WI38 (cell line): ENCODE measurements at regions not wholly inside any gene's neighbourhood (a gene's known extent, or its start where the extent isn't known, plus 50 kb on each side); places are given as distances from the start of the nearest gene placed in this dataset.

Experiments
- H3K4me3 ChIP-seq: 2 replicates; pipeline ENCODE4 v1.5.1; 2011; ENCODE audit warnings: low read depth, mild to moderate bottlenecking, control low read depth, low read length
- TF ChIP-seq, protein P1 (sequence below): IDR thresholded peaks from 2 replicates; pipeline ENCODE4 v1.5.1; 2012; ENCODE audit warnings: low read depth, mild to moderate bottlenecking, control low read depth, low read length

DNA sequence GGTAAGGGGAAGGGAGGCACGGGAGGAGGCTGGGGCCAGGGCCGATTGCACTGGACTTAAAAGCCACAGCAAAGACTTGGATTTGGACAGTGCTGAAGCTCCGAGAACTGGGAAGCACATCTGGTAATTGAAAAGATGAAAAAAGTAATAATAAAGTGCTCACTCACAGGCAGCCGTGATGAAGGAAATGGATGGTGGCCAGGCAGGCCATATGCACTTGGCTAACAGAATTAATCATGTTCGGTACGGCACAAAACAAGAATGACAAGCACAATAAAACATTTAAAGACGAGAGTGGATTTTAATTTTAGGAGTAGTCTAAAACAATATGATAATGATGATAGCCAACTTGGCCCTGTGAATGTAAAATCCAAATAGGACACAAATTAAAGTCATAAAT, 154.3 kb downstream of the VRK1 start:
- no peak overlapping the region for H3K4me3 ChIP-seq
- TF ChIP-seq, protein P1, sequence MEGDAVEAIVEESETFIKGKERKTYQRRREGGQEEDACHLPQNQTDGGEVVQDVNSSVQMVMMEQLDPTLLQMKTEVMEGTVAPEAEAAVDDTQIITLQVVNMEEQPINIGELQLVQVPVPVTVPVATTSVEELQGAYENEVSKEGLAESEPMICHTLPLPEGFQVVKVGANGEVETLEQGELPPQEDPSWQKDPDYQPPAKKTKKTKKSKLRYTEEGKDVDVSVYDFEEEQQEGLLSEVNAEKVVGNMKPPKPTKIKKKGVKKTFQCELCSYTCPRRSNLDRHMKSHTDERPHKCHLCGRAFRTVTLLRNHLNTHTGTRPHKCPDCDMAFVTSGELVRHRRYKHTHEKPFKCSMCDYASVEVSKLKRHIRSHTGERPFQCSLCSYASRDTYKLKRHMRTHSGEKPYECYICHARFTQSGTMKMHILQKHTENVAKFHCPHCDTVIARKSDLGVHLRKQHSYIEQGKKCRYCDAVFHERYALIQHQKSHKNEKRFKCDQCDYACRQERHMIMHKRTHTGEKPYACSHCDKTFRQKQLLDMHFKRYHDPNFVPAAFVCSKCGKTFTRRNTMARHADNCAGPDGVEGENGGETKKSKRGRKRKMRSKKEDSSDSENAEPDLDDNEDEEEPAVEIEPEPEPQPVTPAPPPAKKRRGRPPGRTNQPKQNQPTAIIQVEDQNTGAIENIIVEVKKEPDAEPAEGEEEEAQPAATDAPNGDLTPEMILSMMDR, result no peak

DNA sequence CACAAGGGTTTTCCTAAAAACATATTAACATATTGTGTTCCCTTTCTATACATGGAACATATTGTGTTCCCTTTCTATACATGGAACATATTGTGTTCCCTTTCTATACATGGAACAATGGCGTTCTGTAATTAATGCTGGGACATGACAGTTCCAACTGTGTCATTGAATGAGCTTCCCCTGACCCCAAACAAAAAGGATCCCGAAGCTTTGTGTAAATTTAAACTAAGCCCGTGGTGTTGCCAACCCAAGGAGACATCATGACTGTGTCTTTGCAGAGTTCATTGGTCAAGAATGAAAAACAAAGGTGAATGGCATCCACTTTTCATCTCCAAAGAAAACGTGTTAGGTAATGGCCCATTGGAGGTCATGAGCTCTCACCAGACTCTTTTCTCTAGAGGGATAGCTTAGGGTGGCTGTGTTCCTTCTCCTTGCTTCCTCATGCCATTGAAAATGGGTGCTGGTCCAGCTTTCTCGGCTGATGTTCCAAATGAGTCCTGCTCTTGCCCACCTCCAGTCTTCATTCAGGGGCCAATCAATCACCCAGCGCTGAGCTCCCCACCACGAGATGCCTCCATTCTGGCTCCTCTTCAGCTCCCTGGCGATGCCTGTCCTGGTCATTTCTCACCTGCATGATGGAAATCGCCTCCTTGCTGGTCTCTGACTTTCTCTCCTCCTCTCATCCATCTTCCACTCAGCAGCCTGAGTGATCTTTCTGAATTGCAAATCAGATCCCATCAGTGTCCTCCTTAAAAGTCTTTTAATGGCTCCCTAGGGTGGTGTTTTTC, 156.1 kb downstream of the VRK1 start:
- H3K4me3 ChIP-seq, result no peak overlapping the region
- TF ChIP-seq, protein P1, result no peak

DNA sequence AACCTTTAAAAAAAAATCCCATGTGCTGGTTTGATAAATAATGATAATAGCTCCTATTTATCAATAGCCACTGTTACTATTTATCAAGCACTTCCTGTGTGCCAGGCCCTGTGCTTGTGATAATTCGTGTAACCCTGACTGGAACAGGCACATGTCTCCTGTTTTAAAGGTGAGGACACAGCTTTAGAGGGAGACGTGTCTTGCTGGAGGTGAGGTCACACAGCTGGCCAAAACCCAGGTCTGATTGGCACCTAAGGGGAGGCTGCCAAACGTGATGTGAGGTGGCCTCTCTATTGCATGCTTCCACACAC, 156.6 kb downstream of the VRK1 start:
- H3K4me3 ChIP-seq, result no peak overlapping the region
- TF ChIP-seq, protein P1, result no peak

DNA sequence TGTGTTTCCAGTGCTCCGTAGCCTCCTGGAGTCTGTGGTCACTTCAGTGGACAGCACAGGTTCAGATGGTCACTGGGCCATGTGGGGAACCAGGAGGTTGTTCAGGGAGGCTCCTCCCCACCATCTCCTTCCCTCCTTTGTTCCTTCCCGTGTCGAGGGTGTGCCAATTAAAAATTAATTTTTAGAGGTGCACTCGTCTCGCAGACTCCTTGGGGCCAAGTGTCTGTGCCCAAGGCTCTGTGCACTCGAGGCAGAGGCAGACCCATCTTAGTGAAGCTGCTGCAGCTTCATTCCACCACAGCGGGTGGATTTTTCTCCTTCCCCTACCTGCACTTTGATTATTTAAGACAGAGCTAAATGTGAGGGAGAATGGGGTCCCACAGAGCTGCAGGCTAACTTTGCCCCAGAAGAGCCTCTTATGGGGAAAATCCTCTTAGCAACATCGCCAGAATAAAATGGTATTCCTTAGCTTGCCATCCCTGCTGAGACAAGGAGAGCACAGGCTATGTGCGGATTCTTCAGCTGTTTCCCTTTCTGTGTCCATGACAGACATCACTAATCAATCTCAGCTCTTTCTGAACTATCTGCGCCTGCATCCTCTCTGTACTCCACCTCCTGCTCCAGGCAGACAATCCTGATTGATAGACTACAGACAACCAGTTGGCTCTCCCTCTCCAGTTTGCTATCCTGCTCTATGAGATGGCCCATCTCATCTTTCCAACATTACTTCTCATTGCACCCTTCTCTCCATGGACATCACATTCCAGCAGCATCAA, 159.5 kb downstream of the VRK1 start:
- no peak overlapping the region for H3K4me3 ChIP-seq
- TF ChIP-seq, protein P1, result no peak

DNA sequence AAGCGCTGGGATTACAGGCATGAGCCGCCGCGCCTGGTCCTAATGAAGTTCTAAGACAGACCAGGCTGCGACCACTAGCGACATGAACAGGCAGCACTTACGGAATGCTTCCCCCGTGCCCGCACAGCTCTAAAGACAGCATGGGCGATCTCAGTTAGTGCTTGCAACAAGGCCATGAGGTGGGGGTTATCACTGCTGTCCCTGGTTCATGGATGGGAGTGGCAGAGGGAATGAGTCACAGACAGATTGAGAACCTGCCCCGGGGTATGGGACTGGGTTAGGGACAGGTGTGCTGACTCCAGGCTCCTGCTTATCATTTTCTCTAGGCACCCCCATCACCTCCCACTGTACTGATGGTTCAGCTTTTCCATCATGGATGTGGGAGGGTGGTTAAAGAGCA, 160.9 kb downstream of the VRK1 start:
- no peak overlapping the region for H3K4me3 ChIP-seq
- TF ChIP-seq, protein P1, result no peak

DNA sequence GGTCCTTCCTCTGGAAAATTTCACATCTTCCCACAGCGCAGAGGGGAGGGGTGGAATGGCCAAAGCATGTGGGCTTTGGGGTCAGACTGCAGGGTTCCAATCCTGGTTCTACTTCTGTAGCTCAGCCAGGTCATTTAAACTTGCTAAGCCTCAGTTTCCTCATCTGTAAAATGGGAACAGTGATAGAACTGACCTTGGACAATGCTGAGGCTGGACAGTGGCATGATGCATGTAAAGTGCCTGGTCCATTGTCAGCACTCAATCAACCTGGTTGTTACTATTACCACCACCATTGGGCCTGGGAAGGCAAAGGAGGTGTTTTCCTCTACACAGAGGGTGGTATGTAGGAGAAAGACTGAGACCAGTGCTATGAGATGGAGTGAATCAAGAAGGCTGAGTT, 162.8 kb downstream of the VRK1 start:
- TF ChIP-seq, protein P1, result no peak

DNA sequence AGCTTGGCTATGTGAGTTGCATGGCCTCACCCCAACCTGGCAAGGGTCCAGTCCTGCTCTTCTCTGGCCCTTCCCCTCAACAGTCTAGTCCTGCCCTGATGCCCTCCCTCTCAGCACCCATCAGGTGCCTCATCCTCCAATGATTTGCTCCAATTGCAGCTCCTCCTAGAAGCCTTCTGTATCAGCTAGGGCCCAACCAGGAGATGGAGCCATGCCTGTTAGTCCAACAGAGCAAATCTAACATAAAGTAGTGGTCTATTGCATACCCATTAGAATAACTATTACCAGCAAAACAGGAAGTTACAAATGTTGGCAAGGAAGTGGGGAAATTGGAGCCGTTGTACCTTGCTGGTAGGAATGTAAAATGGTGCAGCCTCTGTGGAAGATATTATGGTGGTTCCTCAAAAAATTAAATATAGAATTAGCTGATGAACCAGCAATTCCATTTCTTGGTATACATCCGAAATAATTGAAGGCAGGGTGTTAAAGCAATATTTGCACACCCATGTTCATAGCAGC, 163.5 kb downstream of the VRK1 start:
- TF ChIP-seq, protein P1, result no peak
- H3K4me3 ChIP-seq, result no peak overlapping the region

More for the DNA sequence above, 162.8 kb downstream of the VRK1 start:
- no peak overlapping the region for H3K4me3 ChIP-seq
